Kidney epithelial cell (primary cell): ENCODE measurements at regions not wholly inside any gene's neighbourhood (a gene's known extent, or its start where the extent isn't known, plus 50 kb on each side); places are given as distances from the start of the nearest gene placed in this dataset.

Source experiments
- DNase-seq: peaks from one replicate; pipeline ENCODE4 v3.0.0-alpha.2; 2010; ENCODE audit warnings: low read depth
- H3K27me3 ChIP-seq: 2 replicates; pipeline ENCODE4 v1.6.0; 2011; ENCODE audit warnings: low read length; ENCODE audit not compliant: control insufficient read depth, insufficient read depth
- H3K36me3 ChIP-seq: 2 replicates; pipeline ENCODE4 v1.5.1; 2011; ENCODE audit warnings: low read length; ENCODE audit not compliant: control insufficient read depth, insufficient read depth
- H3K4me3 ChIP-seq: 2 replicates; pipeline ENCODE4 v1.5.1; 2011; ENCODE audit warnings: low read depth, mild to moderate bottlenecking, control low read depth, low read length
- CTCF ChIP-seq: IDR thresholded peaks from 2 replicates; pipeline ENCODE4 v1.5.1; 2011; ENCODE audit warnings: mild to moderate bottlenecking, moderate library complexity, low read length, control low read depth, inconsistent platforms; ENCODE audit not compliant: insufficient read depth, poor library complexity, severe bottlenecking

DNA sequence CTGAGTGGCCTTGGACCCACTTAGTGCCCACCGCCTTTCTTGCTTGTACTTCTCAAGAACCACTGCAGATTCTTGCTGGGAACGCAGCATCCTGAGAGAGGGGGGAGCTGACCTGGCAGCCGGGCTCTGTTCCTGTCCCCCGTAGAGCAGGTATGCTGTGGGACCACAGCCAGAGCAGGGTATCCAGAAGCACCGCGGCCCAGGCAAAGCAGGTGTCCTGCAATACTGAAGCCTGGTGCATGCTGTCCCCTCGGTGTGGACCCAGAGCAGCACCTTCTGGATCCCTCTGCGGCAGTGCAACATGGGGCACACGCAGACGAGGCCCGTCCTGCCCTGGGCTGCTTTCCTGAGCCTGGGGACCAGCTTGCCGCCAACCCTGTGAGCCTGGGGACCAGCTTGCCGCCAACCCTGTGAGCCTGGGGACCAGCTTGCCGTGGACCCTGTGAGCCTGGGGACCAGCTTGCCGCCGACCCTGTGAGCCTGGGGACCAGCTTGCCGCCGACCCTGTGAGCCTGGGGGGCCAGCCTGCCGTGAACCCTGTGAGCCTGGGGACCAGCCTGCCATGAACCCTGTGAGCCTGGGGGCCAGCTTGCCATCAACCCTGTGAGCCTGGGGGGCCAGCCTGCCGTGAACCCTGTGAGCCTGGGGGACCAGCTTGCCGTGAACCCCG lies 60.9 kb upstream of the ADGRA1 start:
- H3K4me3 ChIP-seq, result no peak overlapping the region
- DNase-seq, result no peak
- peaks cover 47% of the 10 kb centered on the region for H3K27me3 ChIP-seq
- H3K36me3 ChIP-seq, result no peaks in the 10 kb centered on the region
- TF ChIP-seq CTCF, result no peak

DNA sequence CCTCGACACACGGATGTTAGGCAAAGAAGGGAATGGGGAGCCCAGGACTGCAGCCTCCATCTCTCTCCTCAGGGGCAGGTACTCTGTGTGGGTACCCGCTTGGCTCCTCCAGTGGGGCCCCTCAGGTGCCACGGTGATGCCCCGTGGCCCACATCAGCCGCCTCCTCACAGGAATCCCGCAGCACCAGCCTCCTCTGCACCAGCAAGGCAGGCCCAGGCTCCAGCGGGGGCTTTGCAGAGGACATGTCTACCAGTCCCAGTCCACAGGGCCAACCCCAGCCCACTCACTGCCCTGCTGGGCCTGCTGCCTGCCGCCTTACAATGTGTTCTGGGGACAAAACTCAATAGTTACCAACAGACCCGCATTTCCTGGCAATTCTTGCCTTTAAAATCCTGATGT lies 61.6 kb upstream of the ADGRA1 start:
- Histone ChIP-seq H3K36me3 (no peaks in the 10 kb centered on the region), H3K27me3 (peaks cover 45% of the 10 kb centered on the region), H3K4me3 (no peak overlapping the region)
- no peak for TF ChIP-seq CTCF
- DNase-seq, result no peak

GRCh38 chr10:133025558-133026090 lies 62.1 kb upstream of the ADGRA1 start:
- no peak overlapping the region for H3K4me3 ChIP-seq
- no peaks in the 10 kb centered on the region for H3K36me3 ChIP-seq
- H3K27me3 ChIP-seq, result peaks cover 39% of the 10 kb centered on the region
- no peak for TF ChIP-seq CTCF
- DNase-seq, result no peak

DNA sequence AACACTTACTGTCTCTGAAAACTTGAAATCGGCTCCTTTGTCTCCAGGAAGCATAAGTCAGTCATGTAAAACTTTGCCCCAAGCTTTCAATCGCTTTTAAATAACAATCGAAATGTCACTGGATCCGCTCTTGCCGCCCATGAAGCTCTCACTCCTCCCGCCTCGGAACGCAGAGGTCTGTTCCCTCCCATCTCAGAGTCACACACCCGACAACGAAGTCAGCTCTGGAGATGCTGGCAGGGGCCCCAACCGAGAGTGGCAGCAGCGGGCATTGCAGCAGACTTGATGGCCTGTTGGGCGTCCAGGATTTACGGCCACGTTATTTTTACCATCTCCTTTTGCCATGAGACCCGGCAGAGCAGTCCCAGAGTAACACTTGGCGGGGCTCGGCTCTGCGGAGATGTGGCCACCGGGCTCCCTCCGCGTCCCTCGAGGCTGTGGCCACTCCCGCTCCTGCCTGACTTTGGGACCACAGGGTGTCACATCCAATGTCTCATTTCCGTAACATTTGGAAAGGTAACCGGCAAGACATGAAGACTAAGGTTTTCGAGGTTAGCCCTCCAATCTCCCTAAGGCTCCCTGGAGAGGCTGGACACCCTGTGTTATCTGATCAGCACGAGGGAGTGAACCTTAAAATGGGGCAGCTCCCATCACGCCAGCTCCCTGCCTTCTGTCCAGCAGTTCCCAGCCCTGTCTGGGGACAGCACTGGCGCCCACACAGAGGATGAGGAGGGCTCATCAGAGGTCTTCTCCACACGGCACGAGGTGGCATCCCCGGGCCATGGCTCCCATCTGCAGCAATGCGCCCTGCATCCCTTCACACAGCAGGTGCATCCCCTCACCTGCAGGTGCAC lies 62.8 kb upstream of the ADGRA1 start:
- DNase-seq, result no peak
- no peak for TF ChIP-seq CTCF
- Histone ChIP-seq H3K36me3 (no peaks in the 10 kb centered on the region), H3K27me3 (peaks cover 39% of the 10 kb centered on the region), H3K4me3 (no peak overlapping the region)

- Histone ChIP-seq H3K36me3 (no peaks in the 10 kb centered on the region), H3K27me3 (peaks cover 39% of the 10 kb centered on the region), H3K4me3 (no peak overlapping the region)
- DNase-seq, result no peak
- TF ChIP-seq CTCF, result no peak
Observed at GRCh38 chr10:133023216-133023843, 64.4 kb upstream of the ADGRA1 start.
